H1 (cell line): ENCODE measurements at regions not wholly inside any gene's neighbourhood (a gene's known extent, or its start where the extent isn't known, plus 50 kb on each side); places are given as distances from the start of the nearest gene placed in this dataset.

ENCODE experiments used
- CBX8 ChIP-seq: fragments of 300-800, 300-1000 bp; sonication (generic); IDR thresholded peaks from 2 replicates; pipeline ENCODE4 v1.7.1; 2016; ENCODE audit warnings: low read depth, low read length, borderline replicate concordance
- FOSL1 ChIP-seq: IDR thresholded peaks from 2 replicates; pipeline ENCODE4 v1.6.1; 2011; ENCODE audit warnings: mild to moderate bottlenecking, low read depth, low read length, moderate library complexity; ENCODE audit not compliant: insufficient read depth
- KDM4A ChIP-seq: IDR thresholded peaks from one replicate; pipeline ENCODE4 v1.7.1; 2012; ENCODE audit warnings: low read depth, mild to moderate bottlenecking, moderate library complexity, low read length, inconsistent platforms; ENCODE audit not compliant: severe bottlenecking
- MAFK ChIP-seq: IDR thresholded peaks from 2 replicates; pipeline ENCODE4 v1.6.1; 2012; ENCODE audit warnings: low read depth, mild to moderate bottlenecking, improper control_type of control experiment, low read length
- TF ChIP-seq, protein P1 (sequence below): IDR thresholded peaks from 2 replicates; pipeline ENCODE4 v1.6.1; 2012; ENCODE audit warnings: inconsistent platforms

DNA sequence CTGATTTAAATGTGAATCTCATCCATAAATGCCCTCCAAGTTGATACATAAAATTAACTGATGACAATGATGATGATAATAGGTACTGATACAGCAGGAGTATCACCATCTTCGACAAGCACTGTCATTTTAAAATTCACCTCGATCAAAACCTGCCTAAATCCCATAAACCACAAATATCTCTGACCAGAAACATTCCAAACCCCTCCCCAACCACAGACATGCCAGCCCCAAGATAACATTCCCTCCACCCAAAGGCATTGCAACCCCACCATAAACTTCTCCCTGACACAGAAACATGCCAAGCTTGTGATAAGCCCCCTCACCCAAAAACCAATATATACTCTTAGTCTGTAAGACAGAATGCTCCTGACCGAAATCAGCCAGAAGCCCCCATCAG lies 63.7 kb upstream of the WDFY3 start (continued):
- no peak for TF ChIP-seq FOSL1
- TF ChIP-seq, protein P1, sequence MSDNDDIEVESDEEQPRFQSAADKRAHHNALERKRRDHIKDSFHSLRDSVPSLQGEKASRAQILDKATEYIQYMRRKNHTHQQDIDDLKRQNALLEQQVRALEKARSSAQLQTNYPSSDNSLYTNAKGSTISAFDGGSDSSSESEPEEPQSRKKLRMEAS, result no peak
- no peak for TF ChIP-seq CBX8
- TF ChIP-seq KDM4A, result no peak
- no peak for TF ChIP-seq MAFK
